ENCODE measurements at regions not wholly inside any gene's neighbourhood (a gene's known extent, or its start where the extent isn't known, plus 50 kb on each side); places are given as distances from the start of the nearest gene placed in this dataset.

DNA sequence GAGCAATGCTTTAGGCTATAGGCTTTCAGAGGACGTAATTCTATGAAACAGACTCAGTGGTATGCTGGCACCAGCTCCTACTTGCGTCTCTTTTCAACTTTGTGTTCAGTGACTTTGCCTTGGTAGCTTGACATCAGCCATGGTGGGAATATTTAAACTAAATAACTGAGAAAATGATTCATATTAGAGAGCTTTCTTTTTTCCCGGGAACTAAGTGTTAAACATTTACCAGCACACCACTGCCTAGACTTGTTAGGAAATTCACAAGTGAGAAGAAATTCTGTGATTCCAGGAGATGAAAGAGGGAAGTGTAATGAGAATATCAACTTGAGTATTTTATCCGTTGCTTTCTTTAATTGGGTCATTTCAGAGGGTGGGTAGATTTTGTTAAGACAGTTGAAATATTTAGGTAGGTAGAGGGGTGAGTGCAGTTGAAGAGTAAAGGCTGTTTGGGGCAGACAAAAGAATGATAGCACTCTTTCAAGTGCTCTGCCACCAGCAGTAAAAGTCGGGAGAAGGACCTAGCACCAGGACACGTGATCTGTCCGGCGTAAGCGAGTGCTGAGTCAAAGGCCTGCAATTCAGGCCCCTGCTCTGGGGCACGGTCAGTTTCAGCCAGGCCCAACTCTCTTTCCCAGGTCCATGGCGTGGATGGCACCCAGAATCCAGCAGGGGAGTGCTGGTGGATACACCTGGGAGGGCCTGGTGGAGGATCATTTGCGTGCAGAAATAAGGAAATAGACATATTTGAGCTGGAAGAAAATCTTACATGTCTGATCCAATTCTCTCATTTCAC lies 206.3 kb downstream of the SNX10 start (continued):
- TF ChIP-seq, protein P1, sequence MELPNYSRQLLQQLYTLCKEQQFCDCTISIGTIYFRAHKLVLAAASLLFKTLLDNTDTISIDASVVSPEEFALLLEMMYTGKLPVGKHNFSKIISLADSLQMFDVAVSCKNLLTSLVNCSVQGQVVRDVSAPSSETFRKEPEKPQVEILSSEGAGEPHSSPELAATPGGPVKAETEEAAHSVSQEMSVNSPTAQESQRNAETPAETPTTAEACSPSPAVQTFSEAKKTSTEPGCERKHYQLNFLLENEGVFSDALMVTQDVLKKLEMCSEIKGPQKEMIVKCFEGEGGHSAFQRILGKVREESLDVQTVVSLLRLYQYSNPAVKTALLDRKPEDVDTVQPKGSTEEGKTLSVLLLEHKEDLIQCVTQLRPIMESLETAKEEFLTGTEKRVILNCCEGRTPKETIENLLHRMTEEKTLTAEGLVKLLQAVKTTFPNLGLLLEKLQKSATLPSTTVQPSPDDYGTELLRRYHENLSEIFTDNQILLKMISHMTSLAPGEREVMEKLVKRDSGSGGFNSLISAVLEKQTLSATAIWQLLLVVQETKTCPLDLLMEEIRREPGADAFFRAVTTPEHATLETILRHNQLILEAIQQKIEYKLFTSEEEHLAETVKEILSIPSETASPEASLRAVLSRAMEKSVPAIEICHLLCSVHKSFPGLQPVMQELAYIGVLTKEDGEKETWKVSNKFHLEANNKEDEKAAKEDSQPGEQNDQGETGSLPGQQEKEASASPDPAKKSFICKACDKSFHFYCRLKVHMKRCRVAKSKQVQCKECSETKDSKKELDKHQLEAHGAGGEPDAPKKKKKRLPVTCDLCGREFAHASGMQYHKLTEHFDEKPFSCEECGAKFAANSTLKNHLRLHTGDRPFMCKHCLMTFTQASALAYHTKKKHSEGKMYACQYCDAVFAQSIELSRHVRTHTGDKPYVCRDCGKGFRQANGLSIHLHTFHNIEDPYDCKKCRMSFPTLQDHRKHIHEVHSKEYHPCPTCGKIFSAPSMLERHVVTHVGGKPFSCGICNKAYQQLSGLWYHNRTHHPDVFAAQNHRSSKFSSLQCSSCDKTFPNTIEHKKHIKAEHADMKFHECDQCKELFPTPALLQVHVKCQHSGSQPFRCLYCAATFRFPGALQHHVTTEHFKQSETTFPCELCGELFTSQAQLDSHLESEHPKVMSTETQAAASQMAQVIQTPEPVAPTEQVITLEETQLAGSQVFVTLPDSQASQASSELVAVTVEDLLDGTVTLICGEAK (IDR thresholded peaks at IDR 0.05), result no peak
- TF ChIP-seq, protein P1 (CRISPR knock-in tag; IDR thresholded peaks at IDR 0.05), result no peak
- peak; percentile 51 for TF ChIP-seq NFE2 (IDR thresholded peaks at IDR 0.05; ENCODE audit: low read depth)
- TF ChIP-seq, protein P2, sequence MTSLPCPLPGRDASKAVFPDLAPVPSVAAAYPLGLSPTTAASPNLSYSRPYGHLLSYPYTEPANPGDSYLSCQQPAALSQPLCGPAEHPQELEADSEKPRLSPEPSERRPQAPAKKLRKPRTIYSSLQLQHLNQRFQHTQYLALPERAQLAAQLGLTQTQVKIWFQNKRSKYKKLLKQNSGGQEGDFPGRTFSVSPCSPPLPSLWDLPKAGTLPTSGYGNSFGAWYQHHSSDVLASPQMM (CRISPR knock-in tag; IDR thresholded peaks at IDR 0.05), result no peak
- TF ChIP-seq, protein P3, sequence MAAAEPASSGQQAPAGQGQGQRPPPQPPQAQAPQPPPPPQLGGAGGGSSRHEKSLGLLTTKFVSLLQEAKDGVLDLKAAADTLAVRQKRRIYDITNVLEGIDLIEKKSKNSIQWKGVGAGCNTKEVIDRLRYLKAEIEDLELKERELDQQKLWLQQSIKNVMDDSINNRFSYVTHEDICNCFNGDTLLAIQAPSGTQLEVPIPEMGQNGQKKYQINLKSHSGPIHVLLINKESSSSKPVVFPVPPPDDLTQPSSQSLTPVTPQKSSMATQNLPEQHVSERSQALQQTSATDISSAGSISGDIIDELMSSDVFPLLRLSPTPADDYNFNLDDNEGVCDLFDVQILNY (CRISPR knock-in tag; IDR thresholded peaks at IDR 0.05), result no peak
- no peak for TF ChIP-seq THRAP3 (IDR thresholded peaks at IDR 0.05; ENCODE audit: borderline replicate concordance)
- no peak for TF ChIP-seq CBX1 (IDR thresholded peaks at IDR 0.05; ENCODE audit: low read depth)
- TF ChIP-seq ZKSCAN3 (CRISPR knock-in tag; IDR thresholded peaks at IDR 0.05), result no peak
- no peak for TF ChIP-seq ZNF695 (CRISPR knock-in tag; IDR thresholded peaks at IDR 0.05)
- TF ChIP-seq, protein P4, sequence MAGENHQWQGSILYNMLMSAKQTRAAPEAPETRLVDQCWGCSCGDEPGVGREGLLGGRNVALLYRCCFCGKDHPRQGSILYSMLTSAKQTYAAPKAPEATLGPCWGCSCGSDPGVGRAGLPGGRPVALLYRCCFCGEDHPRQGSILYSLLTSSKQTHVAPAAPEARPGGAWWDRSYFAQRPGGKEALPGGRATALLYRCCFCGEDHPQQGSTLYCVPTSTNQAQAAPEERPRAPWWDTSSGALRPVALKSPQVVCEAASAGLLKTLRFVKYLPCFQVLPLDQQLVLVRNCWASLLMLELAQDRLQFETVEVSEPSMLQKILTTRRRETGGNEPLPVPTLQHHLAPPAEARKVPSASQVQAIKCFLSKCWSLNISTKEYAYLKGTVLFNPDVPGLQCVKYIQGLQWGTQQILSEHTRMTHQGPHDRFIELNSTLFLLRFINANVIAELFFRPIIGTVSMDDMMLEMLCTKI (IDR thresholded peaks at IDR 0.05; ENCODE audit: partially characterized antibody), result no peak
- TF ChIP-seq ELF4 (CRISPR knock-in tag; IDR thresholded peaks at IDR 0.05), result 0 out of 2 replicates have a peak, but pooled peaks have one; percentile 35
- no peak for TF ChIP-seq MAFF (IDR thresholded peaks at IDR 0.05; ENCODE audit: low read length)
- TF ChIP-seq KAT8 (IDR thresholded peaks at IDR 0.05; ENCODE audit: low read depth), result no peak
- TF ChIP-seq JUND (IDR thresholded peaks at IDR 0.05; ENCODE audit: borderline replicate concordance, low read depth, low read length), result no peak
- no peak; the same call in 2 of the 3 replicates for TF ChIP-seq JUND (tag; IDR thresholded peaks at IDR 0.05; ENCODE audit: borderline replicate concordance, low read depth, low read length)
- no peak for TF ChIP-seq ZNF224 (CRISPR knock-in tag; IDR thresholded peaks at IDR 0.05)

All from K562 (cell line).